ENCODE measurements at regions not wholly inside any gene's neighbourhood (a gene's known extent, or its start where the extent isn't known, plus 50 kb on each side); places are given as distances from the start of the nearest gene placed in this dataset.

GRCh38 chr20:23254034-23254433, 96.6 kb upstream of the NXT1 start:
- TF ChIP-seq PRDM4 (tag by site-specific recombination; IDR thresholded peaks at IDR 0.05) (no peak), ZNF624 (tag by site-specific recombination; IDR thresholded peaks at IDR 0.05) (no peak), ZNF37A (tag by site-specific recombination; IDR thresholded peaks at IDR 0.05) (no peak), ZNF175 (tag by site-specific recombination; IDR thresholded peaks at IDR 0.05) (no peak)
- TF ChIP-seq, protein P1, sequence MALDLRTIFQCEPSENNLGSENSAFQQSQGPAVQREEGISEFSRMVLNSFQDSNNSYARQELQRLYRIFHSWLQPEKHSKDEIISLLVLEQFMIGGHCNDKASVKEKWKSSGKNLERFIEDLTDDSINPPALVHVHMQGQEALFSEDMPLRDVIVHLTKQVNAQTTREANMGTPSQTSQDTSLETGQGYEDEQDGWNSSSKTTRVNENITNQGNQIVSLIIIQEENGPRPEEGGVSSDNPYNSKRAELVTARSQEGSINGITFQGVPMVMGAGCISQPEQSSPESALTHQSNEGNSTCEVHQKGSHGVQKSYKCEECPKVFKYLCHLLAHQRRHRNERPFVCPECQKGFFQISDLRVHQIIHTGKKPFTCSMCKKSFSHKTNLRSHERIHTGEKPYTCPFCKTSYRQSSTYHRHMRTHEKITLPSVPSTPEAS (tag by site-specific recombination; IDR thresholded peaks at IDR 0.05): no peak
